Astrocyte (in vitro differentiated cells and primary cell): ENCODE measurements at regions not wholly inside any gene's neighbourhood (a gene's known extent, or its start where the extent isn't known, plus 50 kb on each side); places are given as distances from the start of the nearest gene placed in this dataset.

Experiments
- CTCF ChIP-seq: IDR thresholded peaks from 2 replicates; pipeline ENCODE4 v1.5.1; 2011; ENCODE audit warnings: low read depth, mild to moderate bottlenecking, inconsistent platforms, low read length, moderate library complexity; ENCODE audit not compliant: insufficient read depth
- EZH2 ChIP-seq: IDR thresholded peaks from 2 replicates; pipeline ENCODE4 v1.6.1; 2012; ENCODE audit warnings: mild to moderate bottlenecking, low read length, inconsistent platforms; ENCODE audit not compliant: insufficient read depth

- TF ChIP-seq CTCF (no peak), EZH2 (no peak)
Observed at GRCh38 chr5:56558131-56558745, 257.1 kb upstream of the MAP3K1 start.
